ENCODE measurements at regions not wholly inside any gene's neighbourhood (a gene's known extent, or its start where the extent isn't known, plus 50 kb on each side); places are given as distances from the start of the nearest gene placed in this dataset.
A peak's percentile ranks its signal among the peaks of the same experiment; 100 is the strongest.

DNA sequence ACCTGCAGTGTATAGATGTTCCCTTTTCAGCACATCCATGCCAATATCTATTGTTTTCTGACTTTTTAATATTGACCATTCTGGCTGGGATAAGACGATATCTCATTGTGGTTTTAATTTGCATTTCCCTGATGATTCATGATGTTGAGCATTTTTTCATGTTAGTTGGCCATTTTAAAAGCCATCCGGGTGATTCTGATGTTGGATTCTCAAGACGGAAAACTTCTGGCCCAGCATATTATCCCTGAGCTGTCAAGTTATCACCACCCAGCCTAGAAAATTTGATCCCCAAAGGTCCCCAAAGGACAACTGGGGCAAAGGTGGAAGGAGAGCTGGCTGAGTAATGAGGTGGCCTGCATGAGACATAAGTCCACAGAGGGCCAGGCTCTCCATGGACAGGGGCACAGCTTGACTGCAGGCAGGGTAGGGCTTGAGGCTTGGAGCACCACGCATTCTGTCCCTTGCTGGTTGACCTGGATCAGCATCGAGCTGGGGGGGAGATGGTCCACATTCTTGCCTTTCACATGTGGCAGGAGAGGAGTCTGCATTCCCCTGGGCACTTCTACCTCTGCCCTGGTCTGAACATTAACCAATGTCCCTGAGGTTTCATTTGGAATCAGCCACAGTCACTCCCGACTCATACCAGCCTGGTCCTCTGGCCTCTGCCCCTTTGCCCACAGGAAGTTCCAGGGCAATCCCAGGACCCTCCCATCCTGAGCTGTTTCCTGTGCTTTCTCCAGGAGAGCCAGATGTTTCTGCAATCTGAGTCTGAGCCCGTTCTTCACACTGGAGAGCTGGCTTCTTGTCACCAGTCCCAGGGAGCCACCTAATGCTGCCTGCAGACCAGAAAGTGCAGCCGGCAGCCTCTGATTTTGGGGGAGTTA is 69.2 kb downstream of the ISG20 start:
- no peaks in the 10 kb centered on the region for H3K4me1 ChIP-seq (replicated peaks)
- intact Hi-C loops (cut with DNase I) = no loop called here
- peaks cover 2% of the 10 kb centered on the region for H3K27me3 ChIP-seq (replicated peaks; ENCODE audit: insufficient read depth)
- TF ChIP-seq, protein P1, sequence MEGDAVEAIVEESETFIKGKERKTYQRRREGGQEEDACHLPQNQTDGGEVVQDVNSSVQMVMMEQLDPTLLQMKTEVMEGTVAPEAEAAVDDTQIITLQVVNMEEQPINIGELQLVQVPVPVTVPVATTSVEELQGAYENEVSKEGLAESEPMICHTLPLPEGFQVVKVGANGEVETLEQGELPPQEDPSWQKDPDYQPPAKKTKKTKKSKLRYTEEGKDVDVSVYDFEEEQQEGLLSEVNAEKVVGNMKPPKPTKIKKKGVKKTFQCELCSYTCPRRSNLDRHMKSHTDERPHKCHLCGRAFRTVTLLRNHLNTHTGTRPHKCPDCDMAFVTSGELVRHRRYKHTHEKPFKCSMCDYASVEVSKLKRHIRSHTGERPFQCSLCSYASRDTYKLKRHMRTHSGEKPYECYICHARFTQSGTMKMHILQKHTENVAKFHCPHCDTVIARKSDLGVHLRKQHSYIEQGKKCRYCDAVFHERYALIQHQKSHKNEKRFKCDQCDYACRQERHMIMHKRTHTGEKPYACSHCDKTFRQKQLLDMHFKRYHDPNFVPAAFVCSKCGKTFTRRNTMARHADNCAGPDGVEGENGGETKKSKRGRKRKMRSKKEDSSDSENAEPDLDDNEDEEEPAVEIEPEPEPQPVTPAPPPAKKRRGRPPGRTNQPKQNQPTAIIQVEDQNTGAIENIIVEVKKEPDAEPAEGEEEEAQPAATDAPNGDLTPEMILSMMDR (IDR thresholded peaks at IDR 0.05) = no peak
- no peak for TF ChIP-seq POLR2AphosphoS5 (IDR thresholded peaks at IDR 0.05)
- TF ChIP-seq POLR2A (IDR thresholded peaks at IDR 0.05) = no peak
- no peaks in the 10 kb centered on the region for H3K36me3 ChIP-seq
- H3K27ac ChIP-seq = no peak overlapping the region
- H3K9me3 ChIP-seq = no peaks in the 10 kb centered on the region
- WGBS = 78% methylated on average over 8 of the region's 8 CpGs
- DNase-seq (ENCODE audit: low spot score) = no peak
- no peak overlapping the region for H3K4me3 ChIP-seq

DNA sequence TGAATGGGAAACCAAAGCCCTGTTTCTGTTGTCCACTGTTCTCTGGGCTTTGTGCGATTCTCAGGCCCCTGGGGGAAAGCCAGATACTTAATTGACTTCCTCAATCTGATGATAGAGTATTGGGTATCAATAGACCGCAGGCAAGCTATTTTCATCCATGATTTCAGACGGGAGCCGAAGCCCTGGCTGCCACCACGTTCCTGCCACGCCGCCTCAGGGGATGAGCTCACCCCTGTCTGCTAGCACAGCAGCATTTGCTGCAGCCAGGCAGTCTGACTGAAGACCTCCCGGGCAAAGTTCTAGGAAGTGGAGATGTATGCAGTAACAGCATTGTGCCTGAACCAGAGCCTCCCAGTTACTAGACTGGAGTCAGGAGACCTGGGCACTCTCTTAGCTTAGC is 69.8 kb downstream of the ISG20 start:
- TF ChIP-seq, protein P1 (IDR thresholded peaks at IDR 0.05) = no peak
- TF ChIP-seq POLR2AphosphoS5 (IDR thresholded peaks at IDR 0.05) (no peak), POLR2A (IDR thresholded peaks at IDR 0.05) (no peak)
- Histone ChIP-seq H3K27ac (no peak overlapping the region), H3K9me3 (no peaks in the 10 kb centered on the region), H3K4me1 (replicated peaks) (no peaks in the 10 kb centered on the region), H3K36me3 (no peaks in the 10 kb centered on the region), H3K4me3 (no peak overlapping the region), H3K27me3 (replicated peaks; ENCODE audit: insufficient read depth) (peaks cover 2% of the 10 kb centered on the region)
- intact Hi-C loops (cut with DNase I) = no loop called here
- DNase-seq (ENCODE audit: low spot score) = no peak
- WGBS = 70% methylated on average over 7 of the region's 8 CpGs

DNA sequence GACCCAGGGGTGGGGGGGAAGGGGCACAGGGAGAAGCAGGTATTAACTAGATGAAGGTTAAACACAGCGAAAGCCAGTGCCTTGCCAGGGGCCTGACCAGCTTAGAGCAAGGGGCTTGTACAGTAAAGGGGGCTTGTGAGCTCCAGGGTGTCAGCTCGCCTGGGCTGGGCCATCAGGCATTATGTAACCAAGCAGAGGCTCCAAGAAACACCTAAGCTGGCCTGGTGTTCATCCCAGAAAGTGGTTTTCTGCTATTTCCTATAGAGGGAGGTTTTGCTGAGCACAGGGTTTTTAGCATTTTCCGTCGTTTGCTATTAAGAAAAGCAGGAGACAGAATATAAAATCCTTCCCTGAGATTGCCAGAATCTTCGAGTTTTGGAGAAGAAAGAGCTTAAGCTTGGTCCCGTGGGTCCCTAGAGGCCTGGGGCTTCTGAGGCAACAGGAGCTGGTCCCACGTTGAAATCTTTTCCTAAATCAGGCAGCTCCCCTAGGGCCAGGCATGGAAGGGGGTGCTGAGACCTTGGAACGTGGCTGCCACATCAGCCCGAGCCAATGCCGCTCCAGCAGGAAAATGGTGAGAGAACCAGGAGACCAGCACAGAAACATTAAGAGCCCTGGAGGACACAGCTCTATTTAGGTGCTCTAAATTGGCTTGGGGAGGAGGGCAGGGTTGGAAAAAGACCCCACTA is 71.4 kb downstream of the ISG20 start:
- no peak for TF ChIP-seq POLR2A (IDR thresholded peaks at IDR 0.05)
- Histone ChIP-seq H3K36me3 (no peaks in the 10 kb centered on the region), H3K9me3 (no peaks in the 10 kb centered on the region), H3K4me1 (replicated peaks) (no peaks in the 10 kb centered on the region), H3K4me3 (no peak overlapping the region), H3K27me3 (replicated peaks; ENCODE audit: insufficient read depth) (peaks cover 2% of the 10 kb centered on the region), H3K27ac (no peak overlapping the region)
- DNase-seq (ENCODE audit: low spot score) = no peak
- intact Hi-C loops (cut with DNase I) = no loop called here
- 81% methylated on average over 10 of the region's 10 CpGs for WGBS

DNA sequence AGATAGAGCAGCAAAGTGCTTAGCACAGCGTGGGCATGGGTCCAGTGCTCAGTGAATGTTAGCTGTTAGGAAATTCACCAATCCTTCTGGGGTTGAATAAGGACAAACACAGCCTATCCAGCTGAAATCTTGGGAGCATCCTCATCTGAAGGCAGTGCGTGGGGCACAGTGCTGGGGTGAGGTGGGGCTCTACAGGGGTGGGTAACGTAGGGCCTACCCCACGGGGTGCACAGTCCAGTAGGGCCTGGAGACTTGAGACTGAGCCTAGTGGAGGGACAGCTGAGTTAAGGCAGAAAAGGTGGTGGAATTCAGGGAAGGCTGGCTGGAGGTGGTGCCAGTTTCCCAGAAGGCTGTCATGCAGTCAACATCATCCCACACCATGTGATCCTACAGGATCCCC is 73.0 kb downstream of the ISG20 start:
- DNase-seq (ENCODE audit: low spot score) = no peak
- Histone ChIP-seq H3K4me3 (no peak overlapping the region), H3K36me3 (no peaks in the 10 kb centered on the region), H3K9me3 (no peaks in the 10 kb centered on the region), H3K27ac (no peak overlapping the region), H3K4me1 (replicated peaks) (no peaks in the 10 kb centered on the region), H3K27me3 (replicated peaks; ENCODE audit: insufficient read depth) (peaks cover 2% of the 10 kb centered on the region)
- intact Hi-C loops (cut with DNase I) = no loop called here
- WGBS = 73% methylated on average over 4 of the region's 4 CpGs
- TF ChIP-seq, protein P1 (IDR thresholded peaks at IDR 0.05) = no peak
- TF ChIP-seq POLR2A (IDR thresholded peaks at IDR 0.05) (no peak), POLR2AphosphoS5 (IDR thresholded peaks at IDR 0.05) (no peak)

DNA sequence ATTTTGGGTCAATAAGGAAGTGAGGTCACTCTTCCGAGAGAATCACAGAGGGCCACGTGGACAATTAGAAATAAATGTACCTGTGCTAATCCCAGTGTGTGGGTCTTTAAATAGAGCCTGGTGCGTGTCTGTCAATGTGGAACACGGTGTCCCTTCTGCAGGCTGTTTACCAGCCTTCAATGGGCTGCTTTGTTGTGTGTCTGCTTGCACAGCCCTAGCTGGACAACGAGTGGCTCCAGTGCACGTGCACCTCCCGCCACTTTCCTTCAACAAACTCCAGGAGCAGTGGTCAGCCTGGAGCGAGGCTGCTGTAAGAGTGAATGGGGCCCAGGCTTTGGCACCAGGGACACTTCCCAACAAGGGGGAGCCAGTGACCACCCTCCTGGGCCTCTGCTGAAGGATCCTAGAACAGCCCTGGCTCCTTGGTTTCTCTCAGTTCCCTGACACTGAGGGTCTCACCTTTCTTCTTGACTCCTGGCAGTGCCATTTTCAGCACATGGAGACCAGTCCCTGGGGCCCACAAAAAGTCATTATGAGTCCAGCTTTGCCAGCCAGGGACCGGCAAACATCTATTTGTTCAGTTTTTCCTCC is 76.1 kb downstream of the ISG20 start:
- peak; percentile 9 for DNase-seq (ENCODE audit: low spot score)
- TF ChIP-seq POLR2A (IDR thresholded peaks at IDR 0.05) (no peak), POLR2AphosphoS5 (IDR thresholded peaks at IDR 0.05) (peak; percentile 14)
- intact Hi-C loops (cut with DNase I) = no loop called here
- H3K36me3 ChIP-seq = no peaks in the 10 kb centered on the region
- H3K27ac ChIP-seq = no peak overlapping the region
- H3K27me3 ChIP-seq (replicated peaks; ENCODE audit: insufficient read depth) = peaks cover 2% of the 10 kb centered on the region
- WGBS = 56% methylated on average over 9 of the region's 9 CpGs
- no peaks in the 10 kb centered on the region for H3K4me1 ChIP-seq (replicated peaks)
- H3K9me3 ChIP-seq = no peaks in the 10 kb centered on the region
- H3K4me3 ChIP-seq = no peak overlapping the region
